GM12873 (cell line): ENCODE measurements at regions not wholly inside any gene's neighbourhood (a gene's known extent, or its start where the extent isn't known, plus 50 kb on each side); places are given as distances from the start of the nearest gene placed in this dataset.

Experiments
- CTCF ChIP-seq: IDR thresholded peaks from 2 replicates; pipeline ENCODE4 v1.5.1; 2012; ENCODE audit warnings: low read depth, mild to moderate bottlenecking, moderate library complexity, low read length, control low read depth; ENCODE audit not compliant: insufficient read depth; ENCODE audit errors: missing control alignments

DNA sequence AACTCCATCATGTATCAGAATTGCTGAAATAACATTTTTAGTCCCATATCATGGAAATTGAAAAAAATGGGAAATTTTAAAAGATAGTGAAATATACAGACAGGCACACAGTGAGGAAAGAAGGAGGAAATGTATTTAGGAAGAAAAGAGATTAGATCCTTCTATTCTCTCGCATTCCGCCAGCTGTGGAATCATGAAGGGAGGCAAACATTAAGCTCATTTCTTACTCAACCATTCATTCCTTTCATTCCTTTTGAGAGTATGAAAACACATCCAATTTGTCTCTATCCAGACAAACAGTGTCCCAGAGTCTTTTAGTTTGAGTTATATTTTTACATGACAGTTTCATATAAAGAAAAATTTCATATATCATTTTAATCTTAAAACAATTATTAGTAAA lies 52.5 kb upstream of the KCNMB2 start:
- TF ChIP-seq CTCF: no peak

DNA sequence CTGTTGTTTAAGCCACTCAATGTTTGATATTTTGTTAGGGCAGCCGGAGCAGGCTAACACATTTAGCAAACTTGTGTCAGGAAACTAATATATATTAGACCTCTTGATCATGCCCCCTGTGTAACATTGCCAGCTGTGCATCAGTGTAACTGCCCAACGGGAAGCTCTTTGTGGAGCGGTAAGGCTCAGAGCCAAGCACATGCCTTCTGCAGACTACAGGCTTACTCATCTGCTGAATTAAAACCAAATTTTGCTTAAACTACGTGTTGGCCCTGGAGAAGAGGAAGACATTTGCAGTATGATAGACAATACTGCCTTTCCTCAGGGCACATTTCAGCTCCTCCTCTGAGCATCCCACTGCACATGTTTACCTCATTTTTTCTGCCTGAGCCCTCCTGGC lies 50.5 kb upstream of the KCNMB2 start:
- TF ChIP-seq CTCF: no peak
